Tibial nerve (tissue), 4 donors: ENCODE measurements at regions not wholly inside any gene's neighbourhood (a gene's known extent, or its start where the extent isn't known, plus 50 kb on each side); places are given as distances from the start of the nearest gene placed in this dataset.

Experiments used
- DNase-seq, 2 donors: peaks; one replicate each; pipeline ENCODE4 v3.0.0-alpha.2; 2019; ENCODE audit warnings: low spot score in 2 of 2
- H3K27ac ChIP-seq, 4 donors: fragments of 200-600 bp; sonication (generic) in 3 of 4; one replicate each; pipeline ENCODE4 v1.5.1; 2017 to 2019; ENCODE audit warnings: mild to moderate bottlenecking in 1 of 4
- H3K27me3 ChIP-seq, 2 donors: fragments of 200-600 bp; sonication (generic) in 1 of 2; one replicate each; pipeline versions ENCODE4 v1.5.1 to v1.6.0; 2017 to 2019
- H3K36me3 ChIP-seq, 3 donors: fragments of 200-600 bp; sonication (generic); one replicate each; pipeline ENCODE4 v1.5.1; 2018 to 2019
- H3K4me1 ChIP-seq, 4 donors: fragments of 200-600 bp; sonication (generic) in 3 of 4; one replicate each; pipeline ENCODE4 v1.5.1; 2017 to 2019
- H3K4me3 ChIP-seq, 4 donors: fragments of 200-600 bp; sonication (generic) in 3 of 4; one replicate each; pipeline ENCODE4 v1.5.1; 2017 to 2019; ENCODE audit warnings: mild to moderate bottlenecking in 1 of 4, moderate library complexity in 1 of 4
- H3K9me3 ChIP-seq, 4 donors: fragments of 200-600 bp; sonication (generic) in 3 of 4; one replicate each; pipeline ENCODE4 v1.5.1; 2017 to 2019
- EP300 ChIP-seq, 2 donors: sonication (generic); formaldehyde crosslinking; IDR thresholded peaks; one replicate each; pipeline ENCODE4 v1.6.1; 2017; ENCODE audit warnings: antibody characterized with exemption in 2 of 2, mild to moderate bottlenecking in 1 of 2
- POLR2A ChIP-seq, 2 donors: fragments of 450-650 bp; IDR thresholded peaks; one replicate each; pipeline ENCODE4 v1.6.1; 2017; ENCODE audit warnings: antibody characterized with exemption in 2 of 2, mild to moderate bottlenecking in 2 of 2, moderate library complexity in 2 of 2
- WGBS, 2 donors: methylation state at CpG; one replicate each; pipeline ENCODE4 v1.1.5; 2018; 5-methylcytosine and 5-hydroxymethylcytosine counted together
- TF ChIP-seq, protein P1 (sequence below), 5 experiments: fragments of 200-600 bp in 3 of 5; fragments of 450-650 bp in 2 of 5; sonication (generic) in 3 of 5; IDR thresholded peaks; one replicate each; pipeline ENCODE4 v1.5.1; 2016 to 2019; ENCODE audit warnings: antibody characterized with exemption in 5 of 5, mild to moderate bottlenecking in 3 of 5, moderate library complexity in 2 of 5

DNA sequence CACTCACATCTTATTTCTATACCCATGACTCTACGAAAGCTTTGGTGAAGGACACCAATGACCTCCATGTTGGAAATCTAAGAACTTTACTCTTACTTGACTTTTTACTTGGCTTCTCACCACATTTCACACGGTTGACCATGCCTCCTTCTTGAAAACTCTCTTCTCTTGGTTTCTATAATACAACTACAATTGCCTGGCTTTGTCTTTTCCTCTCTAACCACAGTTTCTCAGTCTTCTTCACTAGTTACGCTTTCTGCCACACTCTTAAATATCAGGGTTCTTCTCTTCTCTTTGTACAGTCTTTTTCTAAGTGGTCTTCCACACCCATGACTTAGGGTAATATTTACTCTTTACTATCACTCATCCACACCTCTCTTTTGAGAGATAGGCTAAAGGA lies 2079.8 kb upstream of the WWC1 start:
- Histone ChIP-seq H3K9me3 (no peaks in the 10 kb centered on the region), H3K36me3 (no peaks in the 10 kb centered on the region), H3K4me1 (no peaks in the 10 kb centered on the region), H3K27ac (no peak overlapping the region), H3K4me3 (no peak overlapping the region), H3K27me3 (no peaks in the 10 kb centered on the region)
- DNase-seq, result no peak
- TF ChIP-seq, protein P1, sequence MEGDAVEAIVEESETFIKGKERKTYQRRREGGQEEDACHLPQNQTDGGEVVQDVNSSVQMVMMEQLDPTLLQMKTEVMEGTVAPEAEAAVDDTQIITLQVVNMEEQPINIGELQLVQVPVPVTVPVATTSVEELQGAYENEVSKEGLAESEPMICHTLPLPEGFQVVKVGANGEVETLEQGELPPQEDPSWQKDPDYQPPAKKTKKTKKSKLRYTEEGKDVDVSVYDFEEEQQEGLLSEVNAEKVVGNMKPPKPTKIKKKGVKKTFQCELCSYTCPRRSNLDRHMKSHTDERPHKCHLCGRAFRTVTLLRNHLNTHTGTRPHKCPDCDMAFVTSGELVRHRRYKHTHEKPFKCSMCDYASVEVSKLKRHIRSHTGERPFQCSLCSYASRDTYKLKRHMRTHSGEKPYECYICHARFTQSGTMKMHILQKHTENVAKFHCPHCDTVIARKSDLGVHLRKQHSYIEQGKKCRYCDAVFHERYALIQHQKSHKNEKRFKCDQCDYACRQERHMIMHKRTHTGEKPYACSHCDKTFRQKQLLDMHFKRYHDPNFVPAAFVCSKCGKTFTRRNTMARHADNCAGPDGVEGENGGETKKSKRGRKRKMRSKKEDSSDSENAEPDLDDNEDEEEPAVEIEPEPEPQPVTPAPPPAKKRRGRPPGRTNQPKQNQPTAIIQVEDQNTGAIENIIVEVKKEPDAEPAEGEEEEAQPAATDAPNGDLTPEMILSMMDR (IDR thresholded peaks at IDR 0.05), result no peak
- no peak for TF ChIP-seq EP300 (IDR thresholded peaks at IDR 0.05)
- TF ChIP-seq POLR2A (IDR thresholded peaks at IDR 0.05), result no peak
- WGBS, 2 donors, result 86 to 92% methylated on average over 3 of the region's 3 CpGs

GRCh38 chr5:166236327-166236726 lies 2055.1 kb upstream of the WWC1 start:
- Histone ChIP-seq H3K36me3 (no peaks in the 10 kb centered on the region), H3K4me1 (no peaks in the 10 kb centered on the region), H3K27ac (no peak overlapping the region), H3K4me3 (no peak overlapping the region), H3K9me3 (peaks cover 0 to 16% (median 0%) of the 10 kb centered on the region in 4 donors), H3K27me3 (no peaks in the 10 kb centered on the region)
- TF ChIP-seq EP300 (IDR thresholded peaks at IDR 0.05) (no peak), POLR2A (IDR thresholded peaks at IDR 0.05) (no peak)
- TF ChIP-seq, protein P1 (IDR thresholded peaks at IDR 0.05), result no peak
- WGBS, 2 donors, result 73 to 78% methylated on average over 1 of the region's 1 CpG
- DNase-seq, result no peak

GRCh38 chr5:166240705-166241104 lies 2050.7 kb upstream of the WWC1 start:
- TF ChIP-seq POLR2A (IDR thresholded peaks at IDR 0.05) (no peak), EP300 (IDR thresholded peaks at IDR 0.05) (no peak)
- TF ChIP-seq, protein P1 (IDR thresholded peaks at IDR 0.05), result no peak
- 48 to 60% methylated on average over 2 of the region's 2 CpGs for WGBS, 2 donors
- DNase-seq, result no peak
- no peaks in the 10 kb centered on the region for H3K27me3 ChIP-seq
- no peaks in the 10 kb centered on the region for H3K9me3 ChIP-seq
- no peak overlapping the region for H3K4me3 ChIP-seq
- no peaks in the 10 kb centered on the region for H3K4me1 ChIP-seq
- H3K36me3 ChIP-seq, result no peaks in the 10 kb centered on the region
- H3K27ac ChIP-seq, result no peak overlapping the region

GRCh38 chr5:166245556-166245955 lies 2045.9 kb upstream of the WWC1 start:
- H3K27me3 ChIP-seq, result no peaks in the 10 kb centered on the region
- no peaks in the 10 kb centered on the region for H3K4me1 ChIP-seq
- no peaks in the 10 kb centered on the region for H3K36me3 ChIP-seq
- TF ChIP-seq EP300 (IDR thresholded peaks at IDR 0.05), result no peak
- TF ChIP-seq, protein P1 (IDR thresholded peaks at IDR 0.05), result no peak
- TF ChIP-seq POLR2A (IDR thresholded peaks at IDR 0.05), result no peak
- H3K27ac ChIP-seq, result no peak overlapping the region
- no peak for DNase-seq
- 81 to 83% methylated on average over 2 of the region's 2 CpGs for WGBS, 2 donors
- no peak overlapping the region for H3K4me3 ChIP-seq
- H3K9me3 ChIP-seq, result no peaks in the 10 kb centered on the region

DNA sequence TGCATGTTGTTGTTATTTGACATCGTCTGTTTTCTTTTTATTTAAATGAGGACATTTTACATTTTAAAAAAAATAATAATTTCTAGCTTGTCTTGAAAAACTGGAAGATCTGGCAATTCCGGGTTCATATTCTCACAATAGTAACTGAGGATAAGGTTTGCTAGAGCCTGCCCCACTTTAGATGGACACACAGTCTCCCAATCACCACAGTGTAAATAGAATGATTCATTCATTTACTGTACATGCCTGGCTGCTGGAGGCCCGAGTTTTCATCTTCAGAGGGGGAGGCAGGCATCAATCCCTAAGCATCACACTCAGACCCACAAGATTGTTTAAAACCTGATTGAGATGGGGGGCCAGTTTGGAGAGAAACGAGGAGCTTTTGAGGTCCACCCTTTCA lies 2039.7 kb upstream of the WWC1 start:
- WGBS, 2 donors, result 71 to 75% methylated on average over 4 of the region's 4 CpGs
- no peak for DNase-seq
- H3K36me3 ChIP-seq, result no peaks in the 10 kb centered on the region
- TF ChIP-seq, protein P1 (IDR thresholded peaks at IDR 0.05), result no peak
- TF ChIP-seq EP300 (IDR thresholded peaks at IDR 0.05), result no peak
- no peak for TF ChIP-seq POLR2A (IDR thresholded peaks at IDR 0.05)
- H3K9me3 ChIP-seq, result no peaks in the 10 kb centered on the region
- H3K27ac ChIP-seq, result no peak overlapping the region
- no peaks in the 10 kb centered on the region for H3K27me3 ChIP-seq
- no peak overlapping the region for H3K4me3 ChIP-seq
- no peaks in the 10 kb centered on the region for H3K4me1 ChIP-seq
